MM.1S (cell line): ENCODE measurements at regions not wholly inside any gene's neighbourhood (a gene's known extent, or its start where the extent isn't known, plus 50 kb on each side); places are given as distances from the start of the nearest gene placed in this dataset.
"Not testable (repeated sequence)": the region's sequence is repeated elsewhere in the genome, so short reads cannot be mapped to it uniquely, and the experiment has no call there.

Source experiments
- CTCF ChIP-seq: fragments of 300-600 bp; sonication (generic); IDR thresholded peaks from 2 replicates; pipeline ENCODE4 v1.5.1; 2016; ENCODE audit warnings: antibody characterized with exemption, low read length, mixed read lengths
- EZH2phosphoT487 ChIP-seq: fragments of 300-600 bp; sonication (generic); IDR thresholded peaks from 2 replicates; pipeline ENCODE4 v1.6.1; 2018; ENCODE audit warnings: antibody characterized with exemption, low read length

GRCh38 chr5:9807366-9807765 lies 177.2 kb upstream of the TAS2R1 start:
- TF ChIP-seq EZH2phosphoT487, CTCF: not testable (repeated sequence)
